Mesenteric fat pad (tissue), 1 donor: ENCODE measurements at regions not wholly inside any gene's neighbourhood (a gene's known extent, or its start where the extent isn't known, plus 50 kb on each side); places are given as distances from the start of the nearest gene placed in this dataset.

ENCODE experiments used
- DNase-seq: peaks from one replicate; pipeline ENCODE4 v3.0.0-alpha.2; 2020; ENCODE audit warnings: low spot score
- donor health status: DM: yes; HTN: yes; CAD: no.

DNA sequence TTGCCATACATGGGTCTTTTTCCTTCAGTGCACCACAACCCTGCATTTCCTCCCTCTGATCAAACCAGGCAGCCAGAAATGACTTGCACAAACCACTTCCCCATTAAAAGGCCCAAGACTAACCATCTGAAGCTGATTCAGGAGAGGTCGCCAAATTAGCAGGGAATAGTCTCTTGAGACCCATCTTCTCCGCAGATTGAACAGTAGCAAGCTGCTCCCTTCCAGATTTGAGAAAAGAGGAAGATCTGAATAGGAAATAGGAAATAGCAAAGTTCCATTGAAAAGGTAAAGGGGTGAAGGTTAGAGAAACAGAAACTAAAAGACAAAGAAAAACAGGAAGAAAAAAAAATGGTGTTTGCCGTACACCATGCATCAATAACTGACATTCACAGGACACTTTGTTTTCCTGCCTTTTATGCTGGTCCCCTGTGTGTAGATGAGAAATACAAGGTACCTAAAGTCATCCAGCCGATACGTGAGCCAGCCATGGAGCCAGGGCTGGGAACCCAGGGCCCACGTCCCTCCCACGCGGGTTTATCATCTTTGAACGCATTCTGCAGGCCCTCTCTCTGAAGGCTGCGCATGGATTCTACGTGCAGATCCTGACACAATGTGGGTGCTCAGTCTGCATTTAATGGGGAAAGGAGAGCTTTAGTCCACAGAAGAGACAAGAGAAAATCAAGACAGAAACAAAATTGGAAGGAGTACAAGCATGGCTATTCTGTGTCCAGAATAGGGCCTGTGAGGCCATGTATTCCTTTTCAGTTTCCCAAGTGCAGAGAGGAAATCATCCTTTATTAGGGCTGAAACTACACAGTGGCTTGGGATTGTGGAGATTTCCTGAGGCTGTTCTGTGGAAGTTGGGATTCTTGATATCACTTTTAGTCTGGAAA is 268.4 kb upstream of the NPVF start:
- no peak for DNase-seq

DNA sequence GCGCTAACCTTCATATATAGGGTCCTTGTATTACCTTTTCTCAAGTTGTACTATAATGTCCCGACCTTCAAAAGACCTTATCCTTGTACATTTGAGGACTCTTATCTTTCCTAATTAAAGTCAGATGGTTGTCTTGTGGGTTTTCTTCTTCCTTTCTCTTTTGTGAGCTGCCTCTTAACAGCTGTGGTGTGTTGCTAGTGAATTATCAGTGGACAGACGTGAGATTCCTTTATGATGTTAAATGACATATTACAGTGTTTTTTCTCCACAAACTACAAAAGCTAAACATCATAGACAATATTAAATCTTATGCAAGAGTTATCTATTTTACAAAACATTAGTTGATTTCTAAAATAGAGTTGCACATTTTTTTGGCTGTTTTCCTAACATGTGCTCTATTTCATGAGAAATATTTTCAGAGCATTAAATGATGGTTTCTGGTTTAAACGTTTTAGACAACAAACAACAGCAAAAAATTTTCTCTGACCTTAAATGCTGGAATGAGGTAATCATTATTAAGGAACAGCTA is 272.2 kb upstream of the NPVF start:
- DNase-seq = no peak

DNA sequence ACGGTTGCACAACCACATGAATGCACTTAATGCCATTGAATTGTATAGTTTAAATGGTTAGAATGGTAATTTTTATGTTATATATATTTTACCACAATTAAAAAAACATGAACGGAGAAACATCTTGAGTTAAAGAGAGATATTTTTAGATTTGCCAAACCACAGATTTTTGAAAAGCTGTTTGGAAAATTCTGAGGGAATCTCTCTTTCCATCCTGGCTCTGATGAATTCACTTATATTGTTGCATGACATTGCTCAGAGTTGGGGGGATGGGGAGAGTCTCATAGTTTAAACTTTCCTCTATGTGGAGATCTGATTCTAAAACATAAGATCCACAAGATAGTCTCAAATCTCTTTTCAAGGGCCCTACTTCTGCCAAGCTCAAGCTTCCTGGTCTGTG is 275.0 kb upstream of the NPVF start:
- no peak for DNase-seq

DNA sequence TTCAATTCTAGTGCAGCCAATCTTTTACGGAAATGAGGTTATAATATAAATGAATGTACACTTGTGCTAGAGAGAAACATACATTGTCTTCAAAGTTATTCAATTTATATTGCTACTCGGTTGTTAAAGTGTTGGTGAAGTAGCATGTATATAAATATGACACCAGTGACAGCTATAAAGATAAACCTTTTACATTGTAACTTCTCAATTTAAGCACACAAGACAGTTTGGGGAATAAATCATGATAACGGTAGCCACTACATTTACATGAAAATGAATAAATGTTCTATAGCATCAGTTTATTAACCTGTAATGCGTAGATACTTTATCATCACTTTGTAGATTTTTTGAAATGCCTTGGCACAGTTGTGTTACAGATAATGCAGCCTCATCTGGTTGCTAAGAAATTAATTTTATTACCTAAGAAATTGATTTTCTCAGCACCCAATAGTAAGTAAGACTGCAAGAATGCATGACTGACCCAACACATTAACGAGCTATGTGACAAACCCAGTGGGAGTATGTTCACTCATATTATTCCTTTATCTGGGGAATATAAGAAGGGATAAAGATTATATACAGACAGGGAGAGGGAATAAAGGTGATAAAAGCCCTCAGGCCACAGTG is 283.9 kb upstream of the NPVF start:
- no peak for DNase-seq

DNA sequence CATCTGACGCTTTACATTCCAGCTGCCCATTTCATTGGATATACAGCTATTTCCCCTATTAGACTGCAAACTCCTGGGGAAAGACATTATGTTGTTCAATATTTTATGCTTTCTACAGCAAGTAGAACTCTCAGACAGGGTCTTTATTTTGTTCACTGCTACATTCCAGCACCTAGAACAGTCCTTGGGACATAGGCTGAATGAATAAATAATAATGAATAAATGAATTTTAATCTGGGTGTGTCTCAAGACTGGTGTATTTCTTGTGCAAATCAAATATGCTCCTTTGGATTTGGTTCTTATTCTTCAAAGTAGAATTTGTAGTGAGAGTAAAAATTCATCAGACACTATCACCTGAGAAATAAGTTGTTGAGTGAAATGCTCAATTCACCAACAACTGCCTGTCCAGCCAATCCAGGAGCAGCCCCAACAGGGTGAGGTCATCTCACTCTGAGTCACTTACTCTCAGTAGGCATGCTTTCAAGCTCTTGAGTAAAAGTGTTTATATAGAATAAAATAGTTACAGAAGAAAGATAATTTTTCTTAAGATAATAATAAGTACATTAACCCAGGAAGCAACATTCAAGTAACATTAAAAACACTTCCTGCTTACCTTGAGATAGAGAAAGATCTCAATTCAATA is 287.5 kb upstream of the NPVF start:
- DNase-seq = no peak

DNA sequence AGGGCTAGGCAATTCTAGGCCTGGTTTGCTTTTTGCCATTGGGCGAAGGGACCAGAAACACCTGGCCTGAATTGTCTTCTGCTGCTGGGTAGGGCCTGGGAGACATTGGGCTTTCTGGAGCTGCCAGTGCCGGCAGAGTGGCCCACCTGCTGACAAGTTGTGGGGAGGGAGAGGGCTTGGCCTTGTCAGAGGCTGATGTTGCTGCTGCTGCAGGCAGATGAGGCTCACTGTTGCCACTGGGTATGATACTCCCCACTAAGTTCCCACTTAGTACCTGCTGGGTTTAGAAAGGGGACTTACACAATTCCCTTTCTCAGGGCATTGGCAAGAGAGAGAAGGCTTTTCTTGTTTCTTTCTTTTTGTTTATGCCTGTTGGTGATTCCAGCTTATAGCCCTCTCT is 289.6 kb upstream of the NPVF start:
- no peak for DNase-seq

DNA sequence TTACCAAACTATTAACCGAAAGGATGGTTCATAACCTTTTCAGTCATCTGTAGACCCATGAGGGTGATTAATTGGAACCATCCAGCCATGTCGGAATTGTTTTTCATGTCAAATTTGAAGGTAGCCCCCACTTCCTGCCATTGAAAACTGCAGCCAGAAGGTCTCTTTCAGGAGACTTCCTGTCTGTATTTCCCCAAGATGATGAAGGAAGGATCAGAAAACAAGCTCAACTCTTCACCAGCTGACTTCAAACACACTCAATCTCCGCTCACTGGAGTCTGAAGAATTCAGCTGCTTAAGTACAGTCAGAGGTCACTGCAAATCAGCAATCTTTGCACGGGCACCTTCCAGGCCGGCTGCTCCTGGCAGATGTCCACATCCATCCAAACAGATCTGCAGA is 291.7 kb upstream of the NPVF start:
- no peak for DNase-seq

DNA sequence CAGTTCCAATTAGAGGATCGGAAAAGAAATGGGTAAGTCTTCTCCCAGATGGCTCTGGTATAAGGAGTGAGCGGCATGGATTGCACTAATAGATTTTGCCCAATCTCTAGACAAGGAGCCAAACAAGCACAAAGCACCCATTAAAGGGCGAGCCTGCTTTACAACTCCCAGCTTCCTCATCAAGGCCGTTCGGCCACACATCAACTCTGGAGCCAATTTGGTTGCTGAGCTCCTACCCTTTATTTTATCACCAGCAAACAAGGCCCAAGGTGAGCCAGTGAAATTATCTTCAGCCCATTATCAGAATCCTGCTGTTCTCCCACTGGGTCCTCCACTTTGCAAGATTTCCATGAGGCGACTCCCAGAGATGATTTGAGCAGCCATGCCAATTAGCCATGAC is 292.2 kb upstream of the NPVF start:
- DNase-seq = no peak

DNA sequence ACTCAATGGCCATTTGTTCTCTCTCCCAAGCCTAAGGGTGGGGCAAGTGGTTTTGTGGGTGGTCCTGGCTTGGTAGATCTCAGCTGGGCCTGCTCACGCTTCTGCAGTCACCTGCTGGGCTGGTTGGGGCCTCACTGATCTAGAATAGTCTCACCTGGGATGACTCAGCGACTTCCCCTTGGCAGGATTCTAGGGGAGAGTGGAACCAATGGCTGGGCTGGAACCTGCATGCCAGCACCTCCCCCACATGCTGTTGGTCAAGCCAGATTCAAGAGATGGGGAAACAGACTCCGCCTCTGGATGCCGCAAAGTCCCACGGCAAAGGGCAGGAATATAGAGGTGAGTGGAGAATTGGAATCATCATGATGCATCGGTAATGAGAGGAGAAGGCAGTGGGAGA is 292.9 kb upstream of the NPVF start:
- DNase-seq = no peak

DNA sequence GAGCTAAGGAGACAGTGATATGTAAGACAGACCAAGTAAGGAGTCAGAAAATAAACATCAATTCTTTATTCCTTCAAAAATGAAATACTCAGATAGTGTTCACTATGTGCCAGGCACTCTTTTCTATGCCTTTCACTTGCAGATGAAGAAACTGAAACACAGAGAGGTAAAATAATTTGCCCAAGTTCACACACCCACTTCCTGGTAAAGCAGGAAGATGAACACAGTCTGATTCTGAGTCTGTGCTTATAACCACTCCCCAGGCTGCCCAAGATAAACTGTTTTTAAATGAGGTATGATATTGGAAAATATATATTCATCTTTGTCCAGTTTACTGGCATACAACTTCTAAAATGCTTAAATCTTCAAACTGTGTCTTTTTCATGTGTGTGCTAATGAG is 294.4 kb upstream of the NPVF start:
- no peak for DNase-seq

DNA sequence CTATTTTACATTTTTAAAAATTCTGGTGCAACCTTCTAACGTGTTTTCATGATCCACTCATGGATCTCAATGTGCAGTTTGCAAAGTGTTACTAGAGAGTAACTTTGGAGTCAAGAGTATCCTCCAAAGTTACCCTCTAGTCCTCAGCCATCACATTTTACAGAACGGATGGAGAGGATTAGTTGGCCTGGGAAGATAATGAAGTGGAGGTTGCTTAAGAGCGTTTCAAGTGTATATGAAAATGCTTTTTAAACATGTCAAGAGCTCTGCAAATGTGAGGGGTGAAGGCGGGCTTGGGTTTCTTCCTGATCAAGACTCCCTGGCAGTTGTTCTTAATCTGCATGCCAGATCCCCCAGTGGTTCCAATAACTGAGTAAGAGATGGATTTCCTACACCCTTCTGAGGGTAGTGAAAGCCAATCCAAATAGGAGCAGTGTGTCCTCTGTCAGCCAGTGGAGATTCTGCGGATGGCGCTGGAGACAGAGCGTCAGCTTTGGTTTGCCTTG is 299.4 kb upstream of the NPVF start:
- DNase-seq = no peak

DNA sequence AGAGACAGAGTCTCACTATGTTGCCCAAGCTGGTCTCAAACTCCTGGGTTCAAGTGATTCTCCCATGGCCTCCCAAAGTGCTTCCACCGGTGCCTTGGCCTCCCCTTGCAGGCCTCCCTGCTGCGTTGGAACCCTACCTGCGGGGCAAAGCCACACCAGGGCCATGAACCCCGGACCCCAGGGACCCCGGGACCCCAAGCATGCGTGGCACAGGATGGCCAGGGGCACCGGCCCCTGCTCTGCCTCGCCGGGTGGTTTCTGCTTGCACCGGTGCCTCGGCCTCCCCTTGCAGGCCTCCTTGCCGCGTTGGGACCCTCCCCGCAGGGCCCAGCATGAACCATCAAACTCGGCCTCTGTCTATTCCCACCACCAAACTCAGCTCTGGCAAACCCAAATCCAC is 301.0 kb upstream of the NPVF start:
- no peak for DNase-seq

DNA sequence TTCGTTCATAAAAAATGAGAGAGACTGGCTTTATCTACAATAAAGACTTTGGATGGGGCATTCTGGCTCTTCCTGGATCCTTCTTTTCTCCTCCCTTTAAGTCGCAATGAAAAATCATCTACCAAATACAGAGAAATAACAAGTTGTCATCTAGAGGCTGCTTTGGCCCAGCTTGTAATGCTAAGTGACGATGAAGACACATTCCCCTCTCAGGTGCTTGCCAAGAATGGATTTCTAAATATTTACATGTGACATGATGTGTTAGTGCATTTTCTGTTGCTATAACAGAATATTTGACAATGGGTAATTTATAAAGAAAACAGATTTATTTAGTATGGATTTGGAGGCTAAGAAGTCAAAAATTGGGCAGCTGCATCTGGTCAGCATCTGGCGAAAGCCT is 308.6 kb upstream of the NPVF start:
- DNase-seq = no peak

DNA sequence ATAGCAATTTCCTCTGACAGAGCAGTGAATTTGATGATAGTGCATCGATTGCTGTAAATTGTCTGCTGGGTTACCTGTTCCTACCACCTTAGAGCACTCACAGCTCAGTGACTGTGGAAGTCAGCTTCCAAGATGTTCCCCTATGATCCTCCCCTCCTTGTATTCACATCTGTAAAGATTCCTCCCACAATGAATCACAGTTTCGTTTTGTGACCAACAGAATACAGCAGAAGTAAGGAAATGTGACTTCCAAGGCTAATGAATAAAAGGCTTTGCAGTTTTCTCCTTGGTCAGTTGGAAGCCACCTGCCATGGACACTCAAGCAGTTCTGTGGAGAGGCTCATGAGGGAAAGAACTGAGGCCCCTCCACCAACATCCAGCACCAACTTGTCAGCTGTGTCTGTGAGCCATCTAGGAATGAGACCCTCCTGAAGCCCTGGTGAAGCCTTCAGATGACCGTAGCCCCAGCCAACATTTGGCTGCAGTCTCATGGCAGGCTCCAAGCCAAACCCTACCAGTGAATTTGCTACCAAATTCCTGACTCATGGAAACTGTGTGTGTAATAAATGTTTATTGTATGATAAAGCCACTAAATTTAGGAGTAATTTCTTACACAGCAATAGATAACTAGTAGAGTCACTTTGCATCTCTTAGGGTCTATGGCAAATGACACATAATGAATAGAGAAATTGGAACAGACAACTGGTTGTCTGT is 309.5 kb upstream of the NPVF start:
- DNase-seq = no peak

DNA sequence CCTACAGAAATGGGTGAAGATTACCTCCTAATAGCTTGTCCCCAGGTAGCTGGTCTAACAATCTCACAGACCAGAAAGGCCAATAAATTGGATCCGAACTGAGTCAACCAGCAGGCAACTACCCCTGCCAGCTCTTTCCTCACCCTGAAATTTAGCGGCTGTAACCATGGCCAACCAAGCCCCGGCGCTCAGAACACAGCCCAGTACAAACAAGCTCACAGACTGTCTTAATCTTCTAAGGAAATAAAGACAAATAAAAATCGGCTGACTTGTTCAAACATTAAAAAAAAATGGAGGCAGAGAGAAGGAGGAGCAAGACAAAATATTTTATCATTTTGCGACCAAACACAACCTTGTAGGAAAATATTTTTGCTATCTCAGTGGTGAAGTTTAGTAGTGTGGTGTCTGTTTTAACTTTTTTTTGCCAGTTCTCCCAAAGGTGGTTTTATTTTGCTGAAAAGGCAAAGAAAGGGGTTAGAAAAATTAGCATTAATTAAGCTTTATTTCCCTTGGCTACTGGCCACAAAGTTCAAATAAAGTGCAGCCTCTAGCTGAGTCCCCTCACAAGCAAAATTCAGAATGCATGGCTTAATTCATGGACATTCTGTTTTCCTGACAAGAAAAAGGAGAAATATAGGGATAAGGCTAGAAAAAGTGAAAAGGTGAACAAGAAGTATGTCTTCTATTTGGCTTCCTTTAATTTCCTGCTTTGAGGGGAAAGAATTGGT is 313.0 kb upstream of the NPVF start:
- DNase-seq = no peak

DNA sequence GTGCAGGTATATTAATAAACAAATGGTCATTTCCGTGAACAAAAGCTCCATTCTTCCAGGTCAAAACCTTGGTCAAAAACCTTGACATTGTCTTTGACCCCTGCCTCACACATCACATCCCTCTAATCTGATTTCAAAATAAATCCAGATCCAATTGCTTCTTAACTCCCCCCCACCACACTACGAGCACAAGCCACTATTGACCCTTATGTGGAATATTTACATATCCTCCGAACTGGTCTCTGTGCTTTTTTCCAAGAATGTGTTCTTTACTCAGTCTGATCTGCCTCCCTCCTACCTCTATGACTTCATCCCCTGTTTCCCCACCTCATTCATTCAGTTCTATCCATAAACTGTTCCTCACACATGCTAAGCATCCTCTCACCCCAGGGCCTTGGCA is 313.6 kb upstream of the NPVF start:
- no peak for DNase-seq

DNA sequence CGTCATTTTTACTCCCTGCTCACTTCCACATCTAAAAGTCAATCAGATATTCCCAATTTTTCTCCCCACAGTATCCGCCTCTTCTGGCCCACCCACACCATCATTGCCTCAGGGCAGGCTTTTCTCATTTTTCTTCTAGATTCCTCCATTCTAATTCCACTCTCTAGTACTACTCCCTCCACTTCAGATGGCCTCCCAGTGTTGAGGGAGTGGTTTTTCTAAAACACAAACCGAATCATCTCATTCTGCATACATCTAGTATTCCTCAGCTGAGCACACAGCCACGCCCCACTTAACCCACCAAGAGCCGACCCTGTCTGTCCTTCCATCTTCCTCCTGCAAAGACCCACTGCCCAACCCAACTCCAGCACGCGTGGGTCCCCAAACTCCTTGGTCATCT is 314.9 kb upstream of the NPVF start:
- no peak for DNase-seq

DNA sequence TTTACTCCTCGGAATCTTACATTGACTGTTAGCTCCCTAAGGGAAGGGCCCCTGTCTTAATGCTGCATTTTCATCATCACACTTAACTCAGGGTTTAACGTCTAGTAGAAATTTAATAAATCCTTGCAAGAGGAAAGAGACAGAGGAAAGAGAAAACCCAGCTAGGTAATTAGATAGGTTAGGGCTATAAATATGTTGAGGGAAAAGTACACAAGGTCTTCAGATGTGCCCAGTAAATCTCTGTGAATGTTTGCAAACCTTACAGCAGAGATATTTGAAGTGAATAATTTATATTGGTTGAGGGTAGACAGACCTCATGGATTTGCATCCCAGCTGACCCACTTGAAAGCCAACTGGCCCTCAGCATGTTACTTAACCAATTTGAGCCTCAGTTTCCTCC is 315.5 kb upstream of the NPVF start:
- DNase-seq = no peak

DNA sequence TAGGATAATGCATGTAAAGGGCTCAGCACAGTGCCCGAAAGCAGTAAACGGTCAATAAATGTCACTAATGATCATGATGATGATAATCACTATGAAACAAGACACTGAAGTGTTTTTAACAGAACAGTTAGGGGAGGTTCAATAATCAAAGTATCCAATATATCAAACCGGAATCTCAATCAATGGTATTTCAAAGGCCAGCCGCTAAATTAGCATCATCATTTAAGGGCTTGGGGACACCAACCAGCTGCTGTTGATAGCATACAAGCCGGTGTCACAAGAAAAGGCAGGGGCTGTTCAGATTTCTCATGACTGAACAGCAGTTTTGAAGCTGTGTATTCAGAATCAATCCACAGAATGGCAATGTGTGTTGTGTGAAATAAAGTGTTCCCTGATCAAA is 316.0 kb upstream of the NPVF start:
- no peak for DNase-seq

DNA sequence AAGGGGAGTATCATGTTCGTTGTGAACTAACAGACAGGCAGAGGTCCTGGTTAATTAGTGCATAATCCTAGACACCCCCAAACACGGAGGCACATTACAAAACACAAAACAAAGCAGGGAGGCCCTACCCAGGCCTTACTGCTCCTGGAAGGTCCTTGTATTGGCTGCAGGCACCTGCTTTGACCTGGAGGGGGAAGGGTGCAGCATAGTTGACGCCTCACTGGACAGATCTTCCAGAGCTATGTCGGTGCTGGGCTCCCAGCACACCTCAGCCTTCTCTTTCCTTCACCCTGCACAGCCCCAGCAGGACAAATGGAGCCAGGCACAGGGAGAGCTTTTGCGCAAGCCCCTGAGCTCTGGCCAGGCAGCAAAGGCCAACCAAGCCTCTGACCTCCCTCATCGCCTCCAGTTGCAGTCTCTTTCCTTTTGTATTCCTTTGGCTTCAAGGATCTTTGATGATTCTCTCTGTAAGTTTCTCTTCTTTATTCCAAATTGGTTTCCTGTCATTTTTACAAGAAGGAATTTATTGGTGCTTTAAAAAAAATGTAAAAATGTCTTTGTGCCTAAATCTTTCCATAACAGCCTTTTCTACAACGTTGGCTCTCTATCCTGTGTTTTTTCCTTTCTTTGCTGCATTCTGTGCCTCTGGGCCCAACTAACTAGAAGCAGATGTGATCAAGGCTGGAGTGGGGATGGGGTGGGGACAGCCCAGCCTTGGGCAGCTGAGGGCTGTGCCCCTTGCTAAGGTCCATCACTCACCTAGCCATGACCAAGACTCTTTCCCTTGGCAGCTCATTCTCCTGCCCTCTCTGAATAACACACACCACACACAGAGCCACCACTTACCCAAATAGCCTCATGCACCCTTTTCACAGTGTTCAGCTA is 317.1 kb upstream of the NPVF start:
- DNase-seq = no peak
